ENCODE measurements at regions not wholly inside any gene's neighbourhood (a gene's known extent, or its start where the extent isn't known, plus 50 kb on each side); places are given as distances from the start of the nearest gene placed in this dataset.

- H3K4me1 Mint-ChIP-seq = no peaks in the 10 kb centered on the region
- CTCF ChIA-PET (ENCODE audit: partially characterized antibody) = no interaction called here
- no peak overlapping the region for H3K27ac Mint-ChIP-seq
- H3K4me3 ChIP-seq (ENCODE audit: low read length in 2 of 2) = no peak overlapping the region
- H3K36me3 Mint-ChIP-seq = no peaks in the 10 kb centered on the region
- no peak for DNase-seq
- no peaks in the 10 kb centered on the region for H3K4me1 ChIP-seq (ENCODE audit: insufficient read depth, low read length)
- no peak overlapping the region for H3K4me3 Mint-ChIP-seq
- POLR2A ChIA-PET (ENCODE audit: partially characterized antibody) = no interaction called here
- peaks cover 0 to 3% of the 10 kb centered on the region in 2 donors for H3K27me3 Mint-ChIP-seq
- no peak overlapping the region for H3K27ac ChIP-seq (ENCODE audit: low read depth, low read length)
- H3K9me3 ChIP-seq (ENCODE audit: control insufficient read depth in 1 of 2, low read length in 2 of 2) = no peaks in the 10 kb centered on the region
- intact Hi-C loops (cut with micrococcal nuclease) = no loop called here
- H3K27me3 ChIP-seq (ENCODE audit: insufficient read depth, low read length) = no peaks in the 10 kb centered on the region
- H3K36me3 ChIP-seq (ENCODE audit: insufficient read depth, low read length) = no peaks in the 10 kb centered on the region
- peaks cover 0 to 5% (median 0%) of the 10 kb centered on the region in 8 donors for H3K9me3 Mint-ChIP-seq
Measured at GRCh38 chr12:88923631-88924030, 343.4 kb upstream of the KITLG start.

- ChIA-PET POLR2A (ENCODE audit: partially characterized antibody) (no interaction called here), CTCF (ENCODE audit: partially characterized antibody) (no interaction called here)
Measured at GRCh38 chr12:88922816-88923215, 342.5 kb upstream of the KITLG start.

GRCh38 chr12:88921890-88922532 is 341.7 kb upstream of the KITLG start:
- Histone ChIP-seq H3K36me3 (ENCODE audit: insufficient read depth, low read length) (no peaks in the 10 kb centered on the region), H3K4me3 (ENCODE audit: low read length in 2 of 2) (no peak overlapping the region), H3K27ac (ENCODE audit: low read depth, low read length) (no peak overlapping the region), H3K4me1 (ENCODE audit: insufficient read depth, low read length) (no peaks in the 10 kb centered on the region), H3K9me3 (ENCODE audit: control insufficient read depth in 1 of 2, low read length in 2 of 2) (no peaks in the 10 kb centered on the region), H3K27me3 (ENCODE audit: insufficient read depth, low read length) (no peaks in the 10 kb centered on the region)
- H3K4me1 Mint-ChIP-seq = no peaks in the 10 kb centered on the region
- DNase-seq = no peak
- peaks cover 0 to 3% of the 10 kb centered on the region in 2 donors for H3K27me3 Mint-ChIP-seq
- intact Hi-C loops (cut with micrococcal nuclease) = no loop called here
- CTCF ChIA-PET (ENCODE audit: partially characterized antibody) = no interaction called here
- H3K9me3 Mint-ChIP-seq = peaks cover 0 to 5% (median 0%) of the 10 kb centered on the region in 8 donors
- no peak overlapping the region for H3K4me3 Mint-ChIP-seq
- H3K27ac Mint-ChIP-seq = no peak overlapping the region
- no peaks in the 10 kb centered on the region for H3K36me3 Mint-ChIP-seq
- POLR2A ChIA-PET (ENCODE audit: partially characterized antibody) = no interaction called here

More at GRCh38 chr12:88922816-88923215, 342.5 kb upstream of the KITLG start:
- intact Hi-C loops (cut with micrococcal nuclease) = no loop called here
- Histone ChIP-seq H3K36me3 (ENCODE audit: insufficient read depth, low read length) (no peaks in the 10 kb centered on the region), H3K27ac (ENCODE audit: low read depth, low read length) (no peak overlapping the region), H3K4me3 (ENCODE audit: low read length in 2 of 2) (no peak overlapping the region), H3K27me3 (ENCODE audit: insufficient read depth, low read length) (no peaks in the 10 kb centered on the region), H3K9me3 (ENCODE audit: control insufficient read depth in 1 of 2, low read length in 2 of 2) (no peaks in the 10 kb centered on the region), H3K4me1 (ENCODE audit: insufficient read depth, low read length) (no peaks in the 10 kb centered on the region)
- Mint-ChIP-seq H3K27ac (no peak overlapping the region), H3K4me3 (no peak overlapping the region), H3K4me1 (no peaks in the 10 kb centered on the region), H3K27me3 (peaks cover 0 to 3% of the 10 kb centered on the region in 2 donors), H3K36me3 (no peaks in the 10 kb centered on the region), H3K9me3 (peaks cover 0 to 5% (median 0%) of the 10 kb centered on the region in 8 donors)
- no peak for DNase-seq

GRCh38 chr12:88921434-88921833 is 341.2 kb upstream of the KITLG start:
- intact Hi-C loops (cut with micrococcal nuclease) = no loop called here
- no peaks in the 10 kb centered on the region for H3K9me3 ChIP-seq (ENCODE audit: control insufficient read depth in 1 of 2, low read length in 2 of 2)
- CTCF ChIA-PET (ENCODE audit: partially characterized antibody) = no interaction called here

GRCh38 chr12:88918161-88918560 is 337.9 kb upstream of the KITLG start:
- H3K4me3 ChIP-seq (ENCODE audit: low read length in 2 of 2) = no peak overlapping the region
- Mint-ChIP-seq H3K27ac (no peak overlapping the region), H3K4me1 (no peaks in the 10 kb centered on the region), H3K4me3 (no peak overlapping the region), H3K9me3 (peaks cover 2 to 25% (median 17%) of the 10 kb centered on the region in 8 donors), H3K27me3 (peaks cover 2 to 3% of the 10 kb centered on the region in 2 donors), H3K36me3 (peaks cover 0 to 2% of the 10 kb centered on the region in 2 donors)
- H3K27me3 ChIP-seq (ENCODE audit: insufficient read depth, low read length) = no peaks in the 10 kb centered on the region
- no peaks in the 10 kb centered on the region for H3K9me3 ChIP-seq (ENCODE audit: control insufficient read depth in 1 of 2, low read length in 2 of 2)
- intact Hi-C loops (cut with micrococcal nuclease) = no loop called here
- no peaks in the 10 kb centered on the region for H3K36me3 ChIP-seq (ENCODE audit: insufficient read depth, low read length)
- no peak for DNase-seq
- CTCF ChIA-PET (ENCODE audit: partially characterized antibody) = no interaction called here
- no peak overlapping the region for H3K27ac ChIP-seq (ENCODE audit: low read depth, low read length)
- H3K4me1 ChIP-seq (ENCODE audit: insufficient read depth, low read length) = no peaks in the 10 kb centered on the region
- POLR2A ChIA-PET (ENCODE audit: partially characterized antibody) = no interaction called here

More at GRCh38 chr12:88921434-88921833, 341.2 kb upstream of the KITLG start:
- no peaks in the 10 kb centered on the region for H3K4me1 ChIP-seq (ENCODE audit: insufficient read depth, low read length)
- H3K36me3 Mint-ChIP-seq = no peaks in the 10 kb centered on the region
- peaks cover 0 to 5% (median 0%) of the 10 kb centered on the region in 8 donors for H3K9me3 Mint-ChIP-seq
- H3K27ac ChIP-seq (ENCODE audit: low read depth, low read length) = no peak overlapping the region
- no peaks in the 10 kb centered on the region for H3K27me3 ChIP-seq (ENCODE audit: insufficient read depth, low read length)
- POLR2A ChIA-PET (ENCODE audit: partially characterized antibody) = no interaction called here
- H3K36me3 ChIP-seq (ENCODE audit: insufficient read depth, low read length) = no peaks in the 10 kb centered on the region
- peaks cover 0 to 1% of the 10 kb centered on the region in 2 donors for H3K27me3 Mint-ChIP-seq
- no peak overlapping the region for H3K4me3 ChIP-seq (ENCODE audit: low read length in 2 of 2)
- no peak overlapping the region for H3K4me3 Mint-ChIP-seq
- no peak overlapping the region for H3K27ac Mint-ChIP-seq
- no peaks in the 10 kb centered on the region for H3K4me1 Mint-ChIP-seq
- DNase-seq = no peak

- H3K9me3 ChIP-seq (ENCODE audit: control insufficient read depth in 1 of 2, low read length in 2 of 2) = no peaks in the 10 kb centered on the region
- CTCF ChIA-PET (ENCODE audit: partially characterized antibody) = no interaction called here
- no peaks in the 10 kb centered on the region for H3K4me1 ChIP-seq (ENCODE audit: insufficient read depth, low read length)
- POLR2A ChIA-PET (ENCODE audit: partially characterized antibody) = no interaction called here
- Mint-ChIP-seq H3K36me3 (peaks cover 0 to 4% of the 10 kb centered on the region in 2 donors), H3K4me1 (no peaks in the 10 kb centered on the region), H3K9me3 (peaks cover 6 to 30% (median 23%) of the 10 kb centered on the region in 8 donors), H3K27ac (no peak overlapping the region), H3K27me3 (peaks cover 2% of the 10 kb centered on the region in 2 donors), H3K4me3 (no peak overlapping the region)
- DNase-seq = no peak
- intact Hi-C loops (cut with micrococcal nuclease) = no loop called here
- no peaks in the 10 kb centered on the region for H3K27me3 ChIP-seq (ENCODE audit: insufficient read depth, low read length)
- no peaks in the 10 kb centered on the region for H3K36me3 ChIP-seq (ENCODE audit: insufficient read depth, low read length)
- H3K27ac ChIP-seq (ENCODE audit: low read depth, low read length) = no peak overlapping the region
- H3K4me3 ChIP-seq (ENCODE audit: low read length in 2 of 2) = no peak overlapping the region
Measured at GRCh38 chr12:88914967-88915366, 334.7 kb upstream of the KITLG start.

- no peaks in the 10 kb centered on the region for H3K4me1 ChIP-seq (ENCODE audit: insufficient read depth, low read length)
- H3K4me3 ChIP-seq (ENCODE audit: low read length in 2 of 2) = no peak overlapping the region
- DNase-seq = no peak
- no peaks in the 10 kb centered on the region for H3K9me3 ChIP-seq (ENCODE audit: control insufficient read depth in 1 of 2, low read length in 2 of 2)
- no peaks in the 10 kb centered on the region for H3K36me3 ChIP-seq (ENCODE audit: insufficient read depth, low read length)
- peaks cover 2 to 25% (median 16%) of the 10 kb centered on the region in 8 donors for H3K9me3 Mint-ChIP-seq
- ChIA-PET POLR2A (ENCODE audit: partially characterized antibody) (no interaction called here), CTCF (ENCODE audit: partially characterized antibody) (no interaction called here)
- peaks cover 0 to 2% of the 10 kb centered on the region in 2 donors for H3K36me3 Mint-ChIP-seq
- no peaks in the 10 kb centered on the region for H3K4me1 Mint-ChIP-seq
- H3K27me3 Mint-ChIP-seq = peaks cover 0 to 3% of the 10 kb centered on the region in 2 donors
- no peaks in the 10 kb centered on the region for H3K27me3 ChIP-seq (ENCODE audit: insufficient read depth, low read length)
- no peak overlapping the region for H3K4me3 Mint-ChIP-seq
- no peak overlapping the region for H3K27ac Mint-ChIP-seq
- H3K27ac ChIP-seq (ENCODE audit: low read depth, low read length) = no peak overlapping the region
- intact Hi-C loops (cut with micrococcal nuclease) = no loop called here
Measured at GRCh38 chr12:88909510-88909909, 329.2 kb upstream of the KITLG start.

Measured in CD4-positive, alpha-beta memory T cell (primary cell).